HEK293 (cell line): ENCODE measurements at regions not wholly inside any gene's neighbourhood (a gene's known extent, or its start where the extent isn't known, plus 50 kb on each side); places are given as distances from the start of the nearest gene placed in this dataset.

ENCODE experiments used
- CTCF ChIA-PET: fragments of 350-600 bp; formaldehyde crosslinking; extraction: SDS; loops from one replicate; lab custom pipeline; 2021; ENCODE audit warnings: antibody characterized with exemption; lab: Yijun Ruan, JAX
- POLR2A ChIA-PET: fragments of 300-600 bp; formaldehyde crosslinking; extraction: SDS; loops from one replicate; lab custom pipeline; 2020; ENCODE audit warnings: antibody characterized with exemption, inconsistent platforms; lab: Yijun Ruan, JAX
- H3K27ac ChIP-seq: fragments of 200-500 bp; sonication (Bioruptor generic); 2 replicates; pipeline ENCODE4 v1.5.1; 2014; ENCODE audit warnings: low read depth, low read length, control low read depth, inconsistent platforms; ENCODE audit errors: extremely low read depth
- H3K36me3 ChIP-seq, 2 experiments: fragments of 200-500 bp in 1 of 2; sonication (Bioruptor generic) in 1 of 2; 1 replicate in 1 of 2; 2 replicates in 1 of 2; pipeline ENCODE4 v1.5.1; 2014 to 2017; ENCODE audit warnings: inconsistent platforms in 2 of 2, low read length in 2 of 2; ENCODE audit not compliant: control insufficient read depth in 2 of 2, insufficient read depth in 1 of 2
- H3K4me1 ChIP-seq: fragments of 200-500 bp; sonication (Bioruptor generic); 2 replicates; pipeline ENCODE4 v1.5.1; 2014; ENCODE audit warnings: mild to moderate bottlenecking, low read length, inconsistent platforms; ENCODE audit not compliant: control insufficient read depth, insufficient read depth
- H3K4me3 ChIP-seq: 2 replicates; pipeline ENCODE4 v1.5.1; 2011; ENCODE audit warnings: low read depth, mild to moderate bottlenecking, control low read depth, low read length, moderate library complexity
- H3K9me3 ChIP-seq: fragments of 200-500 bp; sonication (Bioruptor generic); 2 replicates; pipeline ENCODE4 v1.5.1; 2014; ENCODE audit warnings: low read depth, low read length, inconsistent platforms; ENCODE audit not compliant: control insufficient read depth, insufficient read depth
- BCL11B ChIP-seq: fragments of 450-650 bp; formaldehyde crosslinking; IDR thresholded peaks from 2 replicates; pipeline ENCODE4 v1.5.1; 2016; ENCODE audit warnings: low read depth, missing biosample characterization, missing genetic modification characterization
- EGR2 ChIP-seq: fragments of 450-650 bp; formaldehyde crosslinking; IDR thresholded peaks from 2 replicates; pipeline ENCODE4 v1.5.1; 2016; ENCODE audit warnings: low read depth, missing biosample characterization, missing genetic modification characterization
- MEIS1 ChIP-seq: sonication (generic); formaldehyde crosslinking; IDR thresholded peaks from 2 replicates; pipeline ENCODE4 v1.8.1; 2022; ENCODE audit warnings: missing genetic modification reagents, mild to moderate bottlenecking, borderline replicate concordance
- PRDM10 ChIP-seq: fragments of 450-650 bp; formaldehyde crosslinking; IDR thresholded peaks from 2 replicates; pipeline ENCODE4 v1.5.1; 2016; ENCODE audit warnings: missing biosample characterization, missing genetic modification characterization
- ZBTB11 ChIP-seq: fragments of 450-650 bp; formaldehyde crosslinking; conservative IDR thresholded peaks from 2 replicates; pipeline ENCODE4 v1.5.1; 2016; ENCODE audit warnings: low read depth, missing biosample characterization, missing genetic modification characterization
- ZBTB21 ChIP-seq: fragments of 450-650 bp; formaldehyde crosslinking; IDR thresholded peaks from 2 replicates; pipeline ENCODE4 v1.5.1; 2017; ENCODE audit warnings: missing biosample characterization, missing genetic modification characterization
- ZNF16 ChIP-seq: fragments of 450-650 bp; formaldehyde crosslinking; IDR thresholded peaks from 2 replicates; pipeline ENCODE4 v1.5.1; 2016; ENCODE audit warnings: low read depth, missing biosample characterization, missing genetic modification characterization
- ZNF174 ChIP-seq: fragments of 450-650 bp; formaldehyde crosslinking; IDR thresholded peaks from 2 replicates; pipeline ENCODE4 v1.5.0; 2017; ENCODE audit warnings: missing biosample characterization, mild to moderate bottlenecking, missing genetic modification characterization
- ZNF2 ChIP-seq: fragments of 450-650 bp; formaldehyde crosslinking; IDR thresholded peaks from 2 replicates; pipeline ENCODE4 v1.5.1; 2016; ENCODE audit warnings: missing biosample characterization, missing genetic modification characterization
- ZNF239 ChIP-seq: fragments of 450-650 bp; formaldehyde crosslinking; IDR thresholded peaks from 2 replicates; pipeline ENCODE4 v1.5.1; 2016; ENCODE audit warnings: missing biosample characterization, missing genetic modification characterization
- ZNF280C ChIP-seq: fragments of 450-650 bp; formaldehyde crosslinking; IDR thresholded peaks from 2 replicates; pipeline ENCODE4 v1.5.1; 2016; ENCODE audit warnings: missing biosample characterization, missing genetic modification characterization
- ZNF302 ChIP-seq: fragments of 450-650 bp; formaldehyde crosslinking; IDR thresholded peaks from 2 replicates; pipeline ENCODE4 v1.5.1; 2016; ENCODE audit warnings: missing biosample characterization, missing genetic modification characterization, low read depth
- ZNF623 ChIP-seq: fragments of 450-650 bp; formaldehyde crosslinking; IDR thresholded peaks from 2 replicates; pipeline ENCODE4 v1.5.1; 2016; ENCODE audit warnings: missing biosample characterization, missing genetic modification characterization
- ZNF639 ChIP-seq: fragments of 450-650 bp; formaldehyde crosslinking; IDR thresholded peaks from 2 replicates; pipeline ENCODE4 v1.5.1; 2016; ENCODE audit warnings: missing biosample characterization, missing genetic modification characterization
- ZNF777 ChIP-seq: fragments of 450-650 bp; formaldehyde crosslinking; IDR thresholded peaks from 2 replicates; pipeline ENCODE4 v1.5.1; 2017; ENCODE audit warnings: missing biosample characterization, missing genetic modification characterization, borderline replicate concordance
- ZSCAN4 ChIP-seq: fragments of 450-650 bp; formaldehyde crosslinking; IDR thresholded peaks from 2 replicates; pipeline ENCODE4 v1.5.1; 2017; ENCODE audit warnings: missing biosample characterization, missing genetic modification characterization

- TF ChIP-seq ZNF639 (tag by site-specific recombination) (no peak), ZNF777 (tag by site-specific recombination) (no peak), ZNF16 (tag by site-specific recombination) (no peak), ZSCAN4 (tag by site-specific recombination) (no peak), ZNF623 (tag by site-specific recombination) (no peak)
Observed at GRCh38 chr20:57843941-57844625, 134.3 kb upstream of the PMEPA1 start (continued).

- H3K27ac ChIP-seq: no peak overlapping the region
- TF ChIP-seq ZBTB11 (tag by site-specific recombination) (no peak), EGR2 (tag by site-specific recombination) (no peak), MEIS1 (no peak)
Observed at GRCh38 chr20:57842720-57843119, 132.9 kb upstream of the PMEPA1 start.

GRCh38 chr20:57841297-57841866 lies 131.6 kb upstream of the PMEPA1 start:
- Histone ChIP-seq H3K27ac (no peak overlapping the region), H3K4me3 (no peak overlapping the region)
- POLR2A ChIA-PET: no interaction called here
- TF ChIP-seq ZBTB21: no peak
- TF ChIP-seq BCL11B (tag by site-specific recombination): no peak
- no peak for TF ChIP-seq PRDM10
- TF ChIP-seq ZNF239 (tag by site-specific recombination): no peak
- TF ChIP-seq ZNF302 (tag by site-specific recombination): no peak
- no peak for TF ChIP-seq ZNF174
- no peak for TF ChIP-seq ZNF2 (tag by site-specific recombination)
- no peak for TF ChIP-seq ZNF280C
- TF ChIP-seq, all 188 proteins: peak for 0
- CTCF ChIA-PET: interaction anchor here (0.5 kb wide), 1 partner anchor 14 kb away, joined by 4 read pairs; no protein-coding TSS in a partner anchor
- Histone ChIP-seq H3K4me1 (no peaks in the 10 kb centered on the region), H3K9me3 (no peaks in the 10 kb centered on the region), H3K36me3 (no peaks in the 10 kb centered on the region)

More at GRCh38 chr20:57842720-57843119, 132.9 kb upstream of the PMEPA1 start:
- Histone ChIP-seq H3K4me3 (no peak overlapping the region), H3K9me3 (no peaks in the 10 kb centered on the region), H3K36me3 (no peaks in the 10 kb centered on the region), H3K4me1 (no peaks in the 10 kb centered on the region)
- ChIA-PET CTCF (interaction anchor here (0.7 kb wide), 1 partner anchor 232 kb away, joined by 3 read pairs; no protein-coding TSS in a partner anchor), POLR2A (no interaction called here)
